ENCODE measurements at regions not wholly inside any gene's neighbourhood (a gene's known extent, or its start where the extent isn't known, plus 50 kb on each side); places are given as distances from the start of the nearest gene placed in this dataset.

DNA sequence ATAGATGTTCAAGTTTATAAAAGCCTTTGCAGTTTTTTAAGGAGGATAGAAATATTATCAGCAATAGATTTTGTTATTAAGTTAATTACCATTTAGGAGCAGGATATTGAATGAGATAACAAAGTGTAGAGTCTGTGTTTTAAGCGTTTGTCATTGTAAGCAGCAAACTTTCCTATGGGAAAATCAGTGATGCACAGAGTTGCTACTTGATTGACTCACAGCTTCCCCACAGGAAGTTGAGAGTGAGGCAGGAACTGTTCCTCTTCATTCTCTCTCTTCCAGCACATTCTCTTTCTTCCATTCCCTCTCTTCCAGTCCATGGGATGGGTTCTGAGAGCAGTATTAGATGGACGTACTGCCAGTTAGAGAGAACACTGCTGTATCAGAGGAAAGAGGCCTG, 867.7 kb upstream of the AGA start:
- DNase-seq (ENCODE audit: low read depth) = no peak
- no peak overlapping the region for H3K4me3 ChIP-seq (ENCODE audit: low read depth, low read length)
- TF ChIP-seq, protein P1, sequence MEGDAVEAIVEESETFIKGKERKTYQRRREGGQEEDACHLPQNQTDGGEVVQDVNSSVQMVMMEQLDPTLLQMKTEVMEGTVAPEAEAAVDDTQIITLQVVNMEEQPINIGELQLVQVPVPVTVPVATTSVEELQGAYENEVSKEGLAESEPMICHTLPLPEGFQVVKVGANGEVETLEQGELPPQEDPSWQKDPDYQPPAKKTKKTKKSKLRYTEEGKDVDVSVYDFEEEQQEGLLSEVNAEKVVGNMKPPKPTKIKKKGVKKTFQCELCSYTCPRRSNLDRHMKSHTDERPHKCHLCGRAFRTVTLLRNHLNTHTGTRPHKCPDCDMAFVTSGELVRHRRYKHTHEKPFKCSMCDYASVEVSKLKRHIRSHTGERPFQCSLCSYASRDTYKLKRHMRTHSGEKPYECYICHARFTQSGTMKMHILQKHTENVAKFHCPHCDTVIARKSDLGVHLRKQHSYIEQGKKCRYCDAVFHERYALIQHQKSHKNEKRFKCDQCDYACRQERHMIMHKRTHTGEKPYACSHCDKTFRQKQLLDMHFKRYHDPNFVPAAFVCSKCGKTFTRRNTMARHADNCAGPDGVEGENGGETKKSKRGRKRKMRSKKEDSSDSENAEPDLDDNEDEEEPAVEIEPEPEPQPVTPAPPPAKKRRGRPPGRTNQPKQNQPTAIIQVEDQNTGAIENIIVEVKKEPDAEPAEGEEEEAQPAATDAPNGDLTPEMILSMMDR (IDR thresholded peaks at IDR 0.05; ENCODE audit: insufficient read depth, low read depth, low read length) = no peak

DNA sequence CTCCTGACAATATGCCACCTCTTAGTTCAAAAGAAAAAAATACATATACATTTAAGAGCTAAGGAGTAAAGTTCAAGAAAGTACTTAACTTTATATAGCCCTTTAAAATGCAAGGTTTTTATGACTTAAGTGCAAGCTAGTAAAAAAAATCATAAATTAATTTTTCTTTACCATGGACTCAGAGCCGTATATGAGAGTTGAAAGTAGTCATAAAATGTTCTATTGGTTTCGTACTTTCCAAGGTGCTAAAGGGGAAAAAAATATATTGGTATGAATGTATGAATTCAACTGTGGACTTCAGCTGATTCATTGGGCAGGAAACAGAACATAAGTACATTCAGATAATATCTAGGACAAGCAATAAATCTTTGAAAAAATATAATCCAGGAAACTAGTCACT, 869.8 kb upstream of the AGA start:
- DNase-seq (ENCODE audit: low read depth) = no peak
- no peak overlapping the region for H3K4me3 ChIP-seq (ENCODE audit: low read depth, low read length)
- TF ChIP-seq, protein P1 (IDR thresholded peaks at IDR 0.05; ENCODE audit: insufficient read depth, low read depth, low read length) = no peak

DNA sequence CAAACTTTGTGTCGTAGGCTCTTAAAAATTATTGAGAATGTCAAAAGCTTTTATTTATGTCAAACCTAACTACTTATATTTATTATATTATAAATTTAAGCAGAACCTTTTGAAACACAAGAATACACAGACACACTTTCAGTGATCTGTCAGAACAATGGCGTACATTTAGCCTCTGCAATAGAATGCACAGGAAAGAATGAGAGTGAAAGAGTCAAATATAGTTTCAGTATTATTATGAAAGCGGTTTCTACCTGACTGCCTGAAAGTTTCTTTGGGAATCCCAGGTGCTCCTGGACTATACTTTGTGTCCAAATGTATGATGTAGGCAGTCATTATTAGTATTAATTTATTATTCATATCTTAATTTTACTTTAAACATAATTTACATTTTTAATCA, 872.0 kb upstream of the AGA start:
- DNase-seq (ENCODE audit: low read depth) = no peak
- TF ChIP-seq, protein P1 (IDR thresholded peaks at IDR 0.05; ENCODE audit: insufficient read depth, low read depth, low read length) = no peak
- H3K4me3 ChIP-seq (ENCODE audit: low read depth, low read length) = no peak overlapping the region

DNA sequence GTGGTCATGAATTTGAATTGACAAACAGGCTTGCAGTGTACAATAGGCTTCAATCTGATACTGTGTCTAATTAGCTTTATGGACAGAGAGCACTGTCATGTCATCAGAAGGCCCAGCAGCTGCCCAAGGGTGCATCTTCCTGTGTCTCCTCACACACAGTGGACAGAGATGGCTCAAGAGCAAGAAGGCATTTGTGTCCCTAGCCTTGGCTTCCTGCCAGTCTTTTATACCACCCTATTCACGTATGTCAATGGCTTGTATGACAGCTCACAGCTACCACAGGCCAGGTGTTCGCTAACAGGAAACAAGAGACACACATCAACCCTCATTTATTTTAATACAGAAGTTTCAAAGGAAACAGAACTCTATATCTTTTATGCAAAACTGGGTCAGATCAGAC, 874.0 kb upstream of the AGA start:
- no peak overlapping the region for H3K4me3 ChIP-seq (ENCODE audit: low read depth, low read length)
- TF ChIP-seq, protein P1 (IDR thresholded peaks at IDR 0.05; ENCODE audit: insufficient read depth, low read depth, low read length) = no peak
- DNase-seq (ENCODE audit: low read depth) = no peak

DNA sequence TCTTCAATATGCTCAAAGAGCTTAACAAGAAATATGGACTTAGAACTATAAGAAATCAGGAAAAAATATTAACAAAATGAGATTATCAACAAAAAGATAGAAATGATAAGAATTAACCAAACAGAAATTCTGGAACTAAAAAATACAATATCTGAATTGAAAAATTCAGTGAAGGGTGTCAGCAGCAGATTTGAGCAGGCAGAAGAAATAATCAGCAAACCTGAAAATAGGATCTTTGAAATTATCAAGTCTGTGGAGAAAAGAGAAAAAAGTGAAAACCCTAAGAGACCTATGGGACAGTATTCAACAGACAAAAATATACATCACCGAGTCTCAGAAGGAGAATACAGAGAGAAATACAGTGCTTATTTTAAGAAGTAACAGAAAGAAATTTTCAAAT, 877.8 kb upstream of the AGA start:
- DNase-seq (ENCODE audit: low read depth) = no peak
- TF ChIP-seq, protein P1 (IDR thresholded peaks at IDR 0.05; ENCODE audit: insufficient read depth, low read depth, low read length) = no peak
- H3K4me3 ChIP-seq (ENCODE audit: low read depth, low read length) = no peak overlapping the region

DNA sequence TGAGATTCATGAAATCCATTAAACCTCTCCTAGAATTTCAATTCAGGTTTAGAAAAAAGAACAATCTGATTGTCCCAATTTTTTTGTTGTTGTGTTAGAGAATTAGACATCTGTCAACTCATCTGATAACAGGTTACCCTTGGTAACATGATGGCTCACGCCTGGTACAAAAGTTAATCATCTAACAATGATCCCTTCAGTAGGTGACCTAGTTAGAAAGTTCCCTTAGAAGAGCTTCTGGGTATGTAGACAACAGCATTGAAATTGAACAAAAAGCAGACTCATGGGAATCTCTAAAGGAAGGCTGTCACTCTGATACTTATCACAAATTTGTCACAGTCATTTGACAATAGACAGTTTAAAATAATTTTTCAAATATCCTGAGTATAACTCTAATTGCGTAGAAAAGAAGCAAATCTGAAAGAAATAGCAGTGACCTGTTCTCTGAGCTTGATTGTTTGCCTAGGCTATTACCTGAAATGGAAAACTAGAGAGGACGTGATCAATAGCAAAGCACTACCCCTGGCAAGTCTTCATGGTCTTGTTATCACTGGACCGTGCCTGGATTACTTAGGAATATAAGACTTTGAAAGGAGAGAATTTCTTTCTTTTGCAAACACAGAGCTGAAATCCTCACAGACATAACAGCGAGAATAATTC, 880.4 kb upstream of the AGA start:
- no peak for DNase-seq (ENCODE audit: low read depth)
- H3K4me3 ChIP-seq (ENCODE audit: low read depth, low read length) = no peak overlapping the region
- TF ChIP-seq, protein P1 (IDR thresholded peaks at IDR 0.05; ENCODE audit: insufficient read depth, low read depth, low read length) = no peak
